ENCODE measurements at regions not wholly inside any gene's neighbourhood (a gene's known extent, or its start where the extent isn't known, plus 50 kb on each side); places are given as distances from the start of the nearest gene placed in this dataset.

GRCh38 chr12:114936148-114937079 is 252.4 kb upstream of the TBX3 start:
- no peak overlapping the region for H3K4me3 ChIP-seq (ENCODE audit: low read depth, low read length)
- no peak for DNase-seq (ENCODE audit: low read depth)

GRCh38 chr12:114935658-114936057 is 251.7 kb upstream of the TBX3 start:
- H3K4me3 ChIP-seq (ENCODE audit: low read depth, low read length) = no peak overlapping the region

GRCh38 chr12:114933428-114934160 is 249.6 kb upstream of the TBX3 start:
- no peak overlapping the region for H3K4me3 ChIP-seq (ENCODE audit: low read depth, low read length)
- DNase-seq (ENCODE audit: low read depth) = peak; percentile 88

More at GRCh38 chr12:114935658-114936057, 251.7 kb upstream of the TBX3 start:
- DNase-seq (ENCODE audit: low read depth) = no peak

- H3K4me3 ChIP-seq (ENCODE audit: low read depth, low read length) = no peak overlapping the region
- DNase-seq (ENCODE audit: low read depth) = no peak
Observed at GRCh38 chr12:114932806-114933205, 248.8 kb upstream of the TBX3 start.

- no peak overlapping the region for H3K4me3 ChIP-seq (ENCODE audit: low read depth, low read length)
- no peak for DNase-seq (ENCODE audit: low read depth)
Observed at GRCh38 chr12:114931025-114931424, 247.1 kb upstream of the TBX3 start.

GRCh38 chr12:114926341-114926740 is 242.4 kb upstream of the TBX3 start:
- H3K4me3 ChIP-seq (ENCODE audit: low read depth, low read length) = no peak overlapping the region
- no peak for DNase-seq (ENCODE audit: low read depth)

- DNase-seq (ENCODE audit: low read depth) = no peak
- H3K4me3 ChIP-seq (ENCODE audit: low read depth, low read length) = no peak overlapping the region
Observed at GRCh38 chr12:114924946-114925475, 241.0 kb upstream of the TBX3 start.

GRCh38 chr12:114921781-114922180 is 237.8 kb upstream of the TBX3 start:
- no peak overlapping the region for H3K4me3 ChIP-seq (ENCODE audit: low read depth, low read length)
- DNase-seq (ENCODE audit: low read depth) = no peak

GRCh38 chr12:114920771-114921554 is 237.0 kb upstream of the TBX3 start:
- no peak overlapping the region for H3K4me3 ChIP-seq (ENCODE audit: low read depth, low read length)
- peak; percentile 66 for DNase-seq (ENCODE audit: low read depth)

- DNase-seq (ENCODE audit: low read depth) = no peak
- H3K4me3 ChIP-seq (ENCODE audit: low read depth, low read length) = no peak overlapping the region
Observed at GRCh38 chr12:114919479-114919878, 235.5 kb upstream of the TBX3 start.

- DNase-seq (ENCODE audit: low read depth) = no peak
- H3K4me3 ChIP-seq (ENCODE audit: low read depth, low read length) = no peak overlapping the region
Observed at GRCh38 chr12:114918535-114919233, 234.7 kb upstream of the TBX3 start.

- H3K4me3 ChIP-seq (ENCODE audit: low read depth, low read length) = no peak overlapping the region
Observed at GRCh38 chr12:114917953-114918352, 234.0 kb upstream of the TBX3 start.

GRCh38 chr12:114917307-114917706 is 233.3 kb upstream of the TBX3 start:
- no peak overlapping the region for H3K4me3 ChIP-seq (ENCODE audit: low read depth, low read length)
- DNase-seq (ENCODE audit: low read depth) = no peak

More at GRCh38 chr12:114917953-114918352, 234.0 kb upstream of the TBX3 start:
- DNase-seq (ENCODE audit: low read depth) = no peak

- H3K4me3 ChIP-seq (ENCODE audit: low read depth, low read length) = no peak overlapping the region
- DNase-seq (ENCODE audit: low read depth) = no peak
Observed at GRCh38 chr12:114916541-114916940, 232.6 kb upstream of the TBX3 start.

GRCh38 chr12:114916124-114916523 is 232.1 kb upstream of the TBX3 start:
- DNase-seq (ENCODE audit: low read depth) = peak; percentile 31
- no peak overlapping the region for H3K4me3 ChIP-seq (ENCODE audit: low read depth, low read length)

- H3K4me3 ChIP-seq (ENCODE audit: low read depth, low read length) = no peak overlapping the region
- no peak for DNase-seq (ENCODE audit: low read depth)
Observed at GRCh38 chr12:114913871-114914801, 230.2 kb upstream of the TBX3 start.

- DNase-seq (ENCODE audit: low read depth) = no peak
- no peak overlapping the region for H3K4me3 ChIP-seq (ENCODE audit: low read depth, low read length)
Observed at GRCh38 chr12:114912811-114913210, 228.8 kb upstream of the TBX3 start.

- DNase-seq (ENCODE audit: low read depth) = no peak
- no peak overlapping the region for H3K4me3 ChIP-seq (ENCODE audit: low read depth, low read length)
Observed at GRCh38 chr12:114911196-114911595, 227.2 kb upstream of the TBX3 start.

Measured in skeletal muscle cell (primary cell).